Osteoblast (primary cell): ENCODE measurements at regions not wholly inside any gene's neighbourhood (a gene's known extent, or its start where the extent isn't known, plus 50 kb on each side); places are given as distances from the start of the nearest gene placed in this dataset.

Source experiments
- DNase-seq: peaks from one replicate; pipeline ENCODE4 v3.0.0; 2011; ENCODE audit warnings: low spot score, mixed read lengths; ENCODE audit not compliant: insufficient read length; ENCODE audit errors: missing footprints
- H2AFZ ChIP-seq: 2 replicates; pipeline ENCODE4 v1.6.0; 2011; ENCODE audit warnings: mild to moderate bottlenecking, low read length
- H3K27ac ChIP-seq: 2 replicates; pipeline ENCODE4 v1.5.1; 2011; ENCODE audit warnings: mild to moderate bottlenecking, low read depth, low read length, moderate library complexity
- H3K27me3 ChIP-seq: 2 replicates; pipeline ENCODE4 v1.6.0; 2012; ENCODE audit warnings: mild to moderate bottlenecking, control low read depth, inconsistent platforms, low read length, moderate library complexity; ENCODE audit not compliant: insufficient read depth
- H3K36me3 ChIP-seq: 2 replicates; pipeline ENCODE4 v1.5.1; 2011; ENCODE audit warnings: mild to moderate bottlenecking, low read length, control low read depth, moderate library complexity; ENCODE audit not compliant: insufficient read depth
- H3K4me1 ChIP-seq: 2 replicates; pipeline ENCODE4 v1.5.1; 2011; ENCODE audit warnings: mild to moderate bottlenecking, low read length, control low read depth, moderate library complexity; ENCODE audit not compliant: insufficient read depth
- H3K4me2 ChIP-seq: 2 replicates; pipeline ENCODE4 v1.6.0; 2011; ENCODE audit warnings: mild to moderate bottlenecking, low read length; ENCODE audit not compliant: insufficient read depth
- H3K4me3 ChIP-seq: fragments of 200-600 bp; sonication (generic); 3 replicates; pipeline ENCODE4 v1.5.1; 2012; ENCODE audit warnings: mild to moderate bottlenecking, low read length, inconsistent platforms; ENCODE audit not compliant: insufficient read depth
- H3K79me2 ChIP-seq: 2 replicates; pipeline ENCODE4 v1.6.0; 2012; ENCODE audit warnings: mild to moderate bottlenecking, low read length, control low read depth, inconsistent platforms; ENCODE audit not compliant: insufficient read depth
- H3K9me3 ChIP-seq: 2 replicates; pipeline ENCODE4 v1.5.1; 2011; ENCODE audit warnings: low read depth, low read length, control low read depth
- H4K20me1 ChIP-seq: 2 replicates; pipeline ENCODE4 v1.6.0; 2012; ENCODE audit warnings: mild to moderate bottlenecking, low read length, control low read depth; ENCODE audit not compliant: insufficient read depth
- TF ChIP-seq, protein P1 (sequence below): IDR thresholded peaks from 2 replicates; pipeline ENCODE4 v1.5.1; 2011; ENCODE audit warnings: mild to moderate bottlenecking, low read depth, low read length, moderate library complexity; ENCODE audit errors: extremely low read depth

DNA sequence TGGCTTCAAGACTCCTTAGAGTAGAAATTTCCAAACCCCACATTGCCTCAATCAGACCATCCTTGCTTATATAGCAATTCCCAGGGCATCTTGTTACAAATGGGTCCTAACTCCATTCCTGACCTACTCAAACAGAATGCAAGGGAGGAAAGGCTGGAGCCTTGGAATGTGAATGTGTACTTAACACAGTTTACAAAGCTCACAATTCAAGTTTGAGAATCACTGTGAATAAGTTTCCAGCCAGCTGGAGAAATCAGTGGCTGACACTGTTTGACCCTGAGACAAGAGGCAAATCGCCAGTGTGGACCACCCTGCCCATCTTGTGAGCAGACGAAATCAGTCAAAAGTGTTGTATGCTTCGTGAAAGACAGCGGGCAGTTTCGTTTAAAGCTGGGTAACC is 65.5 kb downstream of the SOWAHC start:
- Histone ChIP-seq H3K27me3 (peaks cover 24% of the 10 kb centered on the region), H3K4me1 (no peaks in the 10 kb centered on the region), H3K79me2 (no peaks in the 10 kb centered on the region), H3K27ac (no peak overlapping the region), H2AFZ (no peak overlapping the region), H3K4me3 (no peak overlapping the region), H4K20me1 (no peaks in the 10 kb centered on the region), H3K4me2 (no peak overlapping the region), H3K36me3 (no peaks in the 10 kb centered on the region), H3K9me3 (no peaks in the 10 kb centered on the region)
- TF ChIP-seq, protein P1, sequence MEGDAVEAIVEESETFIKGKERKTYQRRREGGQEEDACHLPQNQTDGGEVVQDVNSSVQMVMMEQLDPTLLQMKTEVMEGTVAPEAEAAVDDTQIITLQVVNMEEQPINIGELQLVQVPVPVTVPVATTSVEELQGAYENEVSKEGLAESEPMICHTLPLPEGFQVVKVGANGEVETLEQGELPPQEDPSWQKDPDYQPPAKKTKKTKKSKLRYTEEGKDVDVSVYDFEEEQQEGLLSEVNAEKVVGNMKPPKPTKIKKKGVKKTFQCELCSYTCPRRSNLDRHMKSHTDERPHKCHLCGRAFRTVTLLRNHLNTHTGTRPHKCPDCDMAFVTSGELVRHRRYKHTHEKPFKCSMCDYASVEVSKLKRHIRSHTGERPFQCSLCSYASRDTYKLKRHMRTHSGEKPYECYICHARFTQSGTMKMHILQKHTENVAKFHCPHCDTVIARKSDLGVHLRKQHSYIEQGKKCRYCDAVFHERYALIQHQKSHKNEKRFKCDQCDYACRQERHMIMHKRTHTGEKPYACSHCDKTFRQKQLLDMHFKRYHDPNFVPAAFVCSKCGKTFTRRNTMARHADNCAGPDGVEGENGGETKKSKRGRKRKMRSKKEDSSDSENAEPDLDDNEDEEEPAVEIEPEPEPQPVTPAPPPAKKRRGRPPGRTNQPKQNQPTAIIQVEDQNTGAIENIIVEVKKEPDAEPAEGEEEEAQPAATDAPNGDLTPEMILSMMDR, result no peak
- no peak for DNase-seq

DNA sequence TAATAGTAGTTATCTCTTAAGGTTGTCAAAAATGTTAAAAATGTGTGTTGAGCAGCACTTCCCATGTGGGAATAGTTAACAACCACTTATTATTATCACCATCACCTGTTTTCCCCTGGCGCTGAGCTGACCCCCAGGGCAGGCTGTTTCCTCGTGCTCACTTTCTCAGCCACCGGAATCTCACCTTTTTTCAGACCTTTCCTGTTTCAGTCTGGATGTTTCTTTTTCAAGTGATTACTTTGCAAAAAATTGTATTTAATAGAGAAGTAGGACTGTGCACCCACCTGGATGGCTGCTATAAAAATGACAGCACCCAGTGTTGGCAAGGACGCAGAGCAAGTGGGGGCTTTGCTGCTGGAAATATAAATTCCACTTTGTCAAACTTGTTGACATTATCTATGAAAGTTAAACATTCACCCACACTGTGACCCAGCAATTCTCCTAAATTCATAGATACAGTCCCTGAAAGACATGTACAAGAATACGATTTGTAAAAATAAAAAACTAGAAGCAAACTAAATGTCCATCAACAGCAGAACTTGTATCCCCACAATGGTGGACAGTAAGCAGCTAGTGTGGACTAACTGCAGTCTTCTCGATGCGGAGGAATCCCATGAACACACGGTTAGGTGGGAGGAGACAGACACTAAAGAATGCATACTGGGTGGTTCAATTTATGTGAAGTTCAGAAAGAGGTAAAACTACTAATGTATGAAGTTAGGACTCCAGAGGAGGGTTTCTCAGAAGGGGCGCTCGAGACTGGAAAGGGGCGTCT is 66.5 kb downstream of the SOWAHC start:
- no peaks in the 10 kb centered on the region for H4K20me1 ChIP-seq
- H3K27ac ChIP-seq, result no peak overlapping the region
- H3K4me1 ChIP-seq, result no peaks in the 10 kb centered on the region
- no peaks in the 10 kb centered on the region for H3K9me3 ChIP-seq
- peaks cover 22% of the 10 kb centered on the region for H3K27me3 ChIP-seq
- TF ChIP-seq, protein P1, result no peak
- H3K79me2 ChIP-seq, result no peaks in the 10 kb centered on the region
- H3K4me2 ChIP-seq, result no peak overlapping the region
- no peak overlapping the region for H2AFZ ChIP-seq
- H3K36me3 ChIP-seq, result no peaks in the 10 kb centered on the region
- H3K4me3 ChIP-seq, result no peak overlapping the region
- DNase-seq, result no peak

DNA sequence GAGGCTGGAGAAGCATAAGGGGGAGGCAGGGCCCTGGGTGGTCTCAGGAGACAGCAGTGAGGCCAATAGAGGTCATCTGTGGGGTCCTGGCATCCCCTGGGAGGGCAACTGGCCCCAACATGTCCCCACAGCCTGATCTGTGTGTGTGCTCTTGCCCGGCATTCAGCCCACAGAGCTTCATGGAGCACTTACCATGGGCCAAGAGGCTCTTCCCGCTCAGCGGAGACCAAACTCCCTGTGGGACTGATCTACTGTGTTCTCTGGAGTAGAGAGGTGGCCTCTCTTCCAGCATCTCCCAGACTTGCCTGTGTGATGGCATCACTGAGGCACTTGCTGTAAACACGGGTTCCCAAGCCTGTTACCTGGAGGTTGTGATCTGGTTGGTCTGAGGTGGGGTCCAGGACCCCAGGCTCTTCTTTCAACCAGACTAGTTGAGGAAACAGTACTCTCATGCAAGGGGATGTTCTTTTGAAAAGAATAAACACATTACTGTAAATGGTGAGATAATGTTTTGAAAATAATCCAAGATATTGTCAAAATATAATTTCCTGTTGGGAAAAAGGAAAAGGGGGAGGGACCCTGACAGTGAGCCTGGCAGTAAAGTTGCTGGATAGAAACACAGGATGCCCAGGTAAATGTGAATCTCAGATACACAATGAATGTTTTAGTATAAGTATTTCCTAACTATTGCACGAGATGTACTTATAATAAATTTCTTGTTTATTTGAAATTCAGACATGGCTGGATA is 67.6 kb downstream of the SOWAHC start:
- DNase-seq, result no peak
- Histone ChIP-seq H3K4me3 (no peak overlapping the region), H4K20me1 (no peaks in the 10 kb centered on the region), H3K79me2 (no peaks in the 10 kb centered on the region), H3K36me3 (no peaks in the 10 kb centered on the region), H3K4me1 (no peaks in the 10 kb centered on the region), H3K9me3 (no peaks in the 10 kb centered on the region), H2AFZ (no peak overlapping the region), H3K4me2 (no peak overlapping the region), H3K27ac (no peak overlapping the region), H3K27me3 (peaks cover 16% of the 10 kb centered on the region)
- TF ChIP-seq, protein P1, result no peak

DNA sequence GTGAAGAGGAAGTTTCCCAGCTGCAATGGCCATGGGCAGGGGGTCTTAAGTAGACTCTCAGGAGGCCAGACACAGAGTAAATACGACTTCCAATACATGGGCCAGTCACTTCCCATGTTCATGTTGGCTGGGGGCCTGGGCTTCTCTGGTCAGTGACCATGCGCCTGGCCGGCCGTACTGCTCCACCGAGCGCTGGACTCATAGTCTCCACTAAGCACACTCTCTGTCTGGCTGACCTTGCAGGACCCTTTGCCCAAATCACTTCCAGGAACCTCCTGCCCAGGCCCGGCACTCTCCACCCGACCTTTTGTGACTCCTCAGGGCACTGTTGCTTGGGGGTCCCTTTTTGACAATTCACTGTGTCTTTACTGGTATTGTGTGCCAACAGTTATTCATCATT is 69.3 kb downstream of the SOWAHC start:
- no peak overlapping the region for H2AFZ ChIP-seq
- no peaks in the 10 kb centered on the region for H4K20me1 ChIP-seq
- peaks cover 5% of the 10 kb centered on the region for H3K27me3 ChIP-seq
- H3K27ac ChIP-seq, result no peak overlapping the region
- H3K4me1 ChIP-seq, result no peaks in the 10 kb centered on the region
- TF ChIP-seq, protein P1, result no peak
- DNase-seq, result no peak
- H3K4me3 ChIP-seq, result no peak overlapping the region
- no peaks in the 10 kb centered on the region for H3K9me3 ChIP-seq
- H3K79me2 ChIP-seq, result no peaks in the 10 kb centered on the region
- H3K36me3 ChIP-seq, result no peaks in the 10 kb centered on the region
- H3K4me2 ChIP-seq, result no peak overlapping the region
